ENCODE measurements at regions not wholly inside any gene's neighbourhood (a gene's known extent, or its start where the extent isn't known, plus 50 kb on each side); places are given as distances from the start of the nearest gene placed in this dataset.

- no peak for DNase-seq (ENCODE audit: low spot score)
Measured at GRCh38 chr18:43572163-43572562, 294.9 kb upstream of the SYT4 start.

- no peak for DNase-seq (ENCODE audit: low spot score)
Measured at GRCh38 chr18:43574974-43575373, 297.7 kb upstream of the SYT4 start.

GRCh38 chr18:43578211-43578610 lies 300.9 kb upstream of the SYT4 start:
- no peak for DNase-seq (ENCODE audit: low spot score)

- DNase-seq (ENCODE audit: low spot score) = no peak
Measured at GRCh38 chr18:43578706-43579105, 301.4 kb upstream of the SYT4 start.

GRCh38 chr18:43581936-43582519 lies 304.7 kb upstream of the SYT4 start:
- DNase-seq (ENCODE audit: low spot score) = no peak

- peak; percentile 21 for DNase-seq (ENCODE audit: low spot score)
Measured at GRCh38 chr18:43587538-43588153, 310.4 kb upstream of the SYT4 start.

GRCh38 chr18:43588838-43589237 lies 311.5 kb upstream of the SYT4 start:
- DNase-seq (ENCODE audit: low spot score) = no peak

- DNase-seq (ENCODE audit: low spot score) = no peak
Measured at GRCh38 chr18:43589611-43590151, 312.4 kb upstream of the SYT4 start.

GRCh38 chr18:43590182-43590903 lies 313.1 kb upstream of the SYT4 start:
- DNase-seq (ENCODE audit: low spot score) = no peak

- DNase-seq (ENCODE audit: low spot score) = no peak
Measured at GRCh38 chr18:43592269-43592668, 315.0 kb upstream of the SYT4 start.

- peak; percentile 22 for DNase-seq (ENCODE audit: low spot score)
Measured at GRCh38 chr18:43596105-43596712, 318.9 kb upstream of the SYT4 start.

GRCh38 chr18:43601432-43601831 lies 324.1 kb upstream of the SYT4 start:
- DNase-seq (ENCODE audit: low spot score) = no peak

- DNase-seq (ENCODE audit: low spot score) = no peak
Measured at GRCh38 chr18:43605224-43605623, 327.9 kb upstream of the SYT4 start.

- DNase-seq (ENCODE audit: low spot score) = no peak
Measured at GRCh38 chr18:43606795-43607194, 329.5 kb upstream of the SYT4 start.

GRCh38 chr18:43620936-43621335 lies 343.6 kb upstream of the SYT4 start:
- DNase-seq (ENCODE audit: low spot score) = peak; percentile 11

GRCh38 chr18:43622024-43622423 lies 344.7 kb upstream of the SYT4 start:
- DNase-seq (ENCODE audit: low spot score) = no peak

- no peak for DNase-seq (ENCODE audit: low spot score)
Measured at GRCh38 chr18:43625582-43625981, 348.3 kb upstream of the SYT4 start.

GRCh38 chr18:43627848-43628530 lies 350.7 kb upstream of the SYT4 start:
- DNase-seq (ENCODE audit: low spot score) = no peak

- no peak for DNase-seq (ENCODE audit: low spot score)
Measured at GRCh38 chr18:43634994-43635393, 357.7 kb upstream of the SYT4 start.

- DNase-seq (ENCODE audit: low spot score) = no peak
Measured at GRCh38 chr18:43635397-43635796, 358.1 kb upstream of the SYT4 start.

- DNase-seq (ENCODE audit: low spot score) = no peak
Measured at GRCh38 chr18:43642727-43643330, 365.5 kb upstream of the SYT4 start.

GRCh38 chr18:43648002-43648401 lies 370.7 kb upstream of the SYT4 start:
- DNase-seq (ENCODE audit: low spot score) = no peak

All from hepatic stellate cell (primary cell).